Superior temporal gyrus (tissue), 1 donor: ENCODE measurements at regions not wholly inside any gene's neighbourhood (a gene's known extent, or its start where the extent isn't known, plus 50 kb on each side); places are given as distances from the start of the nearest gene placed in this dataset.
"Not testable (repeated sequence)": the region's sequence is repeated elsewhere in the genome, so short reads cannot be mapped to it uniquely, and the experiment has no call there.

Experiments used
- DNase-seq: peaks from one replicate; pipeline ENCODE4 v3.0.0-alpha.2; 2016; ENCODE audit errors: extremely low spot score

- no peak for DNase-seq
Observed at GRCh38 chr12:89064780-89065179, 287.5 kb downstream of the DUSP6 start.

- DNase-seq: no peak
Observed at GRCh38 chr12:89064151-89064550, 288.1 kb downstream of the DUSP6 start.

- no peak for DNase-seq
Observed at GRCh38 chr12:89062996-89063395, 289.3 kb downstream of the DUSP6 start.

GRCh38 chr12:89059721-89060541 lies 292.4 kb downstream of the DUSP6 start:
- DNase-seq: no peak

GRCh38 chr12:89059056-89059455 lies 293.2 kb downstream of the DUSP6 start:
- no peak for DNase-seq

GRCh38 chr12:89058402-89058801 lies 293.9 kb downstream of the DUSP6 start:
- no peak for DNase-seq

GRCh38 chr12:89053817-89054216 lies 298.5 kb downstream of the DUSP6 start:
- not testable (repeated sequence) for DNase-seq

GRCh38 chr12:89051065-89051677 lies 301.1 kb downstream of the DUSP6 start:
- peak; percentile 85 for DNase-seq

GRCh38 chr12:89047856-89048418 lies 304.4 kb downstream of the DUSP6 start:
- DNase-seq: no peak

GRCh38 chr12:89041078-89041477 lies 311.2 kb downstream of the DUSP6 start:
- DNase-seq: no peak

GRCh38 chr12:89040146-89040964 lies 311.9 kb downstream of the DUSP6 start:
- no peak for DNase-seq

- no peak for DNase-seq
Observed at GRCh38 chr12:89038831-89039512, 313.3 kb downstream of the DUSP6 start.

- DNase-seq: no peak
Observed at GRCh38 chr12:89033062-89033461, 319.2 kb downstream of the DUSP6 start.

- no peak for DNase-seq
Observed at GRCh38 chr12:89029961-89030360, 322.3 kb downstream of the DUSP6 start.

- DNase-seq: no peak
Observed at GRCh38 chr12:89024580-89024979, 327.7 kb downstream of the DUSP6 start.

- no peak for DNase-seq
Observed at GRCh38 chr12:89023936-89024335, 328.4 kb downstream of the DUSP6 start.

GRCh38 chr12:89020689-89021088 lies 331.6 kb downstream of the DUSP6 start:
- DNase-seq: no peak

- DNase-seq: no peak
Observed at GRCh38 chr12:89020121-89020480, 332.2 kb downstream of the DUSP6 start.

GRCh38 chr12:89019439-89020120 lies 332.7 kb downstream of the DUSP6 start:
- DNase-seq: peak; percentile 94

GRCh38 chr12:89016970-89017778 lies 335.1 kb downstream of the DUSP6 start:
- peak; percentile 90 for DNase-seq
